PC-3 (cell line): ENCODE measurements at regions not wholly inside any gene's neighbourhood (a gene's known extent, or its start where the extent isn't known, plus 50 kb on each side); places are given as distances from the start of the nearest gene placed in this dataset.
"Not testable (repeated sequence)": the region's sequence is repeated elsewhere in the genome, so short reads cannot be mapped to it uniquely, and the experiment has no call there.

Experiments used
- ATAC-seq: fragments of 200-7000 bp; cut with Tn5 transposase; 2 replicates; pipeline ENCODE4 v1.9.1; 2020; ENCODE audit warnings: mild to moderate bottlenecking, moderate library complexity
- BruUV-seq: library from RNA; stranded (reverse); fragments of 400-500 nt; replicated peaks from 2 replicates; lab custom pipeline; 2021; lab: Mats Ljungman, UMichigan
- CTCF ChIA-PET: fragments of 300-600 bp; sonication (Branson Sonifier 250); formaldehyde crosslinking; loops from one replicate; lab custom pipeline; 2022; ENCODE audit warnings: antibody characterized with exemption; lab: Charles Lee
- POLR2A ChIA-PET: fragments of 300-600 bp; sonication (Branson Sonifier 250); formaldehyde crosslinking; loops from one replicate; lab custom pipeline; 2022; ENCODE audit warnings: antibody characterized with exemption; ENCODE audit not compliant: unreplicated experiment; lab: Charles Lee
- DNase-seq: peaks from one replicate; pipeline ENCODE4 v3.0.0-alpha.2; 2015
- H2AFZ ChIP-seq: fragments of 300-600 bp; sonication (generic); 2 replicates; pipeline ENCODE4 v1.6.0; 2016; ENCODE audit warnings: antibody characterized with exemption, low read length
- H3F3A ChIP-seq: fragments of 300-600 bp; sonication (generic); one replicate; pipeline ENCODE4 v1.6.0; 2017; ENCODE audit warnings: antibody characterized with exemption, low read length, control low read depth, mild to moderate bottlenecking; ENCODE audit not compliant: unreplicated experiment
- H3K27ac ChIP-seq: fragments of 300-600 bp; sonication (generic); 2 replicates; pipeline ENCODE4 v1.5.1; 2016; ENCODE audit warnings: mild to moderate bottlenecking, low read length
- H3K27me3 ChIP-seq: fragments of 300-600 bp; sonication (generic); 2 replicates; pipeline ENCODE4 v1.6.1; 2016; ENCODE audit warnings: low read length, mixed read lengths
- H3K36me3 ChIP-seq: fragments of 300-600 bp; sonication (generic); 2 replicates; pipeline ENCODE4 v1.6.1; 2016; ENCODE audit warnings: low read depth, mixed run types, low read length, mixed read lengths
- H3K4me1 ChIP-seq: fragments of 300-600 bp; sonication (generic); 2 replicates; pipeline ENCODE4 v1.5.1; 2016; ENCODE audit warnings: low read length; ENCODE audit not compliant: insufficient read depth
- H3K4me2 ChIP-seq: fragments of 300-600 bp; sonication (generic); 2 replicates; pipeline ENCODE4 v1.6.0; 2016; ENCODE audit warnings: low read length
- H3K4me3 ChIP-seq: fragments of 300-600 bp; sonication (generic); 2 replicates; pipeline ENCODE4 v1.5.1; 2016; ENCODE audit warnings: mild to moderate bottlenecking, low read length, mixed read lengths
- H3K79me2 ChIP-seq: fragments of 300-600 bp; sonication (generic); 2 replicates; pipeline ENCODE4 v1.6.1; 2017; ENCODE audit warnings: low read length, mixed read lengths
- H3K9ac ChIP-seq: fragments of 300-600 bp; sonication (generic); 2 replicates; pipeline ENCODE4 v1.6.0; 2016; ENCODE audit warnings: mild to moderate bottlenecking, low read length
- H3K9me2 ChIP-seq: fragments of 300-600 bp; sonication (generic); replicated peaks from 2 replicates; pipeline ENCODE4 v1.6.1; 2016; ENCODE audit warnings: mixed run types, low read length, mixed read lengths
- H3K9me3 ChIP-seq: fragments of 300-600 bp; sonication (generic); 2 replicates; pipeline ENCODE4 v1.6.1; 2016; ENCODE audit warnings: low read length, mixed read lengths
- H4K20me1 ChIP-seq: fragments of 300-600 bp; sonication (generic); 2 replicates; pipeline ENCODE4 v1.6.1; 2016; ENCODE audit warnings: low read length, mixed read lengths
- EZH2 ChIP-seq: fragments of 300-600 bp; sonication (generic); IDR thresholded peaks from one replicate; pipeline ENCODE4 v1.6.1; 2017; ENCODE audit warnings: antibody characterized with exemption, mild to moderate bottlenecking, low read length; ENCODE audit not compliant: unreplicated experiment
- EZH2phosphoT487 ChIP-seq: fragments of 300-600 bp; sonication (generic); IDR thresholded peaks from 2 replicates; pipeline ENCODE4 v1.6.1; 2018; ENCODE audit warnings: mild to moderate bottlenecking, antibody characterized with exemption, low read length, borderline replicate concordance
- intact Hi-C: fragments of 100-400 bp; cut with micrococcal nuclease; formaldehyde crosslinking; loops from 2 replicates; pipeline ENCODE4 v1.9.0; 2023
- TF ChIP-seq, protein P1 (sequence below): fragments of 300-600 bp; sonication (generic); conservative IDR thresholded peaks from 2 replicates; pipeline ENCODE4 v1.5.1; 2017; ENCODE audit warnings: antibody characterized with exemption, low read depth, mild to moderate bottlenecking, low read length

DNA sequence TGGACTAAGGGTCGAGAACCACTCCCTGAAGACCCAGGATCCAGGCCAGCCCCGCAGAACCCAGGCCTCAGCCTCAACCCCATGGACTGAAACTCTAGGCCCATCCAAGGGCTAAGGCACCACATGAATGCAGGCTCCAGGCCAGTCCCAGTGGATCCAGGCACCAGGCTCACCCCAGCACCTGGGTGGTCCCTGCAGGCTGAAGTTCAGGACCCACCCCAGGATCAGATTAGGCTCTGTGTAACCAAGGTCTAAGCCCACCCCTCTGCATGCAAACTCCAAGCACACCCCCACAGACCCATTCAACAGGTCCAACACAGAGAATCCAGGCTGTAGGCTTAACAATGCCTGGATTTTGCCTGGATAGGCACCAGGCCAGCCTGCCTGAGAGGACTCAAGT lies 1876.2 kb downstream of the PCDH9 start:
- Histone ChIP-seq H3F3A (no peaks in the 10 kb centered on the region), H3K4me1 (no peaks in the 10 kb centered on the region), H3K4me2 (no peak overlapping the region), H3K9ac (no peak overlapping the region), H4K20me1 (no peaks in the 10 kb centered on the region), H3K27me3 (no peaks in the 10 kb centered on the region), H3K27ac (no peak overlapping the region), H3K9me3 (no peaks in the 10 kb centered on the region), H3K79me2 (no peaks in the 10 kb centered on the region), H3K36me3 (no peaks in the 10 kb centered on the region), H2AFZ (no peak overlapping the region), H3K4me3 (no peak overlapping the region), H3K9me2 (no peaks in the 10 kb centered on the region)
- BruUV-seq = no TSS peak
- intact Hi-C loops = no loop called here
- no peak for DNase-seq
- TF ChIP-seq, protein P1, sequence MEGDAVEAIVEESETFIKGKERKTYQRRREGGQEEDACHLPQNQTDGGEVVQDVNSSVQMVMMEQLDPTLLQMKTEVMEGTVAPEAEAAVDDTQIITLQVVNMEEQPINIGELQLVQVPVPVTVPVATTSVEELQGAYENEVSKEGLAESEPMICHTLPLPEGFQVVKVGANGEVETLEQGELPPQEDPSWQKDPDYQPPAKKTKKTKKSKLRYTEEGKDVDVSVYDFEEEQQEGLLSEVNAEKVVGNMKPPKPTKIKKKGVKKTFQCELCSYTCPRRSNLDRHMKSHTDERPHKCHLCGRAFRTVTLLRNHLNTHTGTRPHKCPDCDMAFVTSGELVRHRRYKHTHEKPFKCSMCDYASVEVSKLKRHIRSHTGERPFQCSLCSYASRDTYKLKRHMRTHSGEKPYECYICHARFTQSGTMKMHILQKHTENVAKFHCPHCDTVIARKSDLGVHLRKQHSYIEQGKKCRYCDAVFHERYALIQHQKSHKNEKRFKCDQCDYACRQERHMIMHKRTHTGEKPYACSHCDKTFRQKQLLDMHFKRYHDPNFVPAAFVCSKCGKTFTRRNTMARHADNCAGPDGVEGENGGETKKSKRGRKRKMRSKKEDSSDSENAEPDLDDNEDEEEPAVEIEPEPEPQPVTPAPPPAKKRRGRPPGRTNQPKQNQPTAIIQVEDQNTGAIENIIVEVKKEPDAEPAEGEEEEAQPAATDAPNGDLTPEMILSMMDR = no peak
- TF ChIP-seq EZH2phosphoT487 (no peak), EZH2 (no peak)
- no peak for ATAC-seq
- ChIA-PET CTCF (no interaction called here), POLR2A (no interaction called here)

DNA sequence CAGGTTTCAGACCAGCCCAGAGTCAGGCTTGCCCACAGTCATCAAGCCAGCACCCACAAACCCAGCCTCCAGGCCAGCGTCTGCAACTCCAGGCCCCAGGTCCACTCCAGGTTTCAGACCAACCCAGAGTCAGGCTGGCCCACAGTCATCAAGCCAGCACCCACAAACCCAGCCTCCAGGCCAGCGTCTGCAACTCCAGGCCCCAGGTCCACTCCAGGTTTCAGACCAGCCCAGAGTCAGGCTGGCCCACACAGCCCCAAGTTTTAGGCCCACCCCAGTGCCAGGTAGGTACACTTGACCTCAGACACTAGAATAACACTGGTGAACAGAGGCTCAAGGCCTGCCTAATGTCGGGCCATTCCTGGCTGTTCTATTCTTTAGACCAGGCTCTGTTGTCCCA lies 1877.0 kb downstream of the PCDH9 start:
- DNase-seq, H3K4me1 ChIP-seq, H3K9ac ChIP-seq, H3K36me3 ChIP-seq, ATAC-seq, H3K9me3 ChIP-seq, H3K4me2 ChIP-seq, BruUV-seq, H2AFZ ChIP-seq, intact Hi-C loops, H3K27me3 ChIP-seq, H3F3A ChIP-seq, CTCF ChIA-PET, H4K20me1 ChIP-seq, H3K79me2 ChIP-seq, H3K27ac ChIP-seq, H3K9me2 ChIP-seq, H3K4me3 ChIP-seq, POLR2A ChIA-PET: not testable (repeated sequence)

DNA sequence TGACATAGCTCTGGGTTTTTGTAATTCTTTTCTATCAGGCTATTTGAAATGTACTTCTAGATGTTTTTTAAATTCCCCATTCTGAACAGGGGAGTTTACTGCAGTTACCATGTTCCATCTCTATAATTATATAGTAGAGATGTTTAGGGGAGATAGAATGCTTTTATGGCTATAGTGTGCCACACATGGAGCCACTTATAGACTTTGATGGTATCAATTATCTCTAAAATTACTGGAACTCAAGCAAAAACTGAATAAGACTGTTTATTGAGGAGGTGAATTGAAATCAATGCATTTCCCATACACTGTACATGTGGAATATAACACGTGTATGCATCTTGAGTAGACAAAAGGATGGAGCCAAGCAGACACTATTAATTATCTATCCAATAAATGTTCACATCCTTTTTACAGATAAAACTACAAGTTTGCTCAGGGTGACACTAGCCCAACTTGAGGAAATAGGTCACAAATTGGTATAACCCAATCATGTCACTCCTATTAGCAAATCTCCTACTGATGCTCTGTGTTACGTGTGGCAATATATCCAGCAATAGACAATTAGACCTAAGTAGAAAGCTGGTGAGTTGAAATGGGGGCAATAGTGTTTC lies 1882.6 kb downstream of the PCDH9 start:
- intact Hi-C loops = no loop called here
- Histone ChIP-seq H4K20me1 (no peaks in the 10 kb centered on the region), H3K9me3 (no peaks in the 10 kb centered on the region), H3K9me2 (no peaks in the 10 kb centered on the region), H3K79me2 (no peaks in the 10 kb centered on the region), H3K36me3 (no peaks in the 10 kb centered on the region), H3K27ac (no peak overlapping the region), H3K9ac (no peak overlapping the region), H3F3A (no peaks in the 10 kb centered on the region), H3K27me3 (no peaks in the 10 kb centered on the region), H3K4me1 (no peaks in the 10 kb centered on the region), H3K4me3 (no peak overlapping the region), H2AFZ (no peak overlapping the region), H3K4me2 (no peak overlapping the region)
- no TSS peak for BruUV-seq
- ATAC-seq = no peak
- ChIA-PET CTCF (no interaction called here), POLR2A (no interaction called here)
- DNase-seq = no peak
- TF ChIP-seq EZH2 (no peak), EZH2phosphoT487 (no peak)
- TF ChIP-seq, protein P1 = no peak
